ENCODE measurements at regions not wholly inside any gene's neighbourhood (a gene's known extent, or its start where the extent isn't known, plus 50 kb on each side); places are given as distances from the start of the nearest gene placed in this dataset.
"Not testable (repeated sequence)": the region's sequence is repeated elsewhere in the genome, so short reads cannot be mapped to it uniquely, and the experiment has no call there.

DNA sequence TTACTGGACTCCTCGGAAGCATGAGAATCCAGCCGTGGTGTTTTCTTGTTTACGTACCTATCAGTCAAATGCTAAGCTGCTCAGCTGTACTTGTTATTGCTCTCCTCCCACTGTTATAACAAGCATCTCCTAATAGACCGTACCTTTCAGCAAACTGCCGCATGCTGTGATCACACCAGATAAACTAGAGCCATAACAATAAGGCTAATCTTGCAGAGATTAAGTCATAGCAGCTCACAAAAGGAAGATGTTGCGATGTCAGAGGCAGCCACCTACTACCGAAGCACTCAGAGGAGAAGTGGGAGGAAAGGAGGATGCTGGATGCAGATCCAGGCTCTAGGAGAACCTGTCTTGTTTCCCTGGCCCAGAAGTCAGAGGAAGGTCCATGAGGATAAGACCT is 196.0 kb downstream of the GALC start:
- Mint-ChIP-seq H3K9me3 (ENCODE audit: low read depth) (no peaks in the 10 kb centered on the region), H3K36me3 (no peaks in the 10 kb centered on the region), H3K27me3 (peaks cover 9% of the 10 kb centered on the region), H3K4me3 (no peak overlapping the region), H3K27ac (no peak overlapping the region), H3K4me1 (ENCODE audit: low read depth) (no peaks in the 10 kb centered on the region)

DNA sequence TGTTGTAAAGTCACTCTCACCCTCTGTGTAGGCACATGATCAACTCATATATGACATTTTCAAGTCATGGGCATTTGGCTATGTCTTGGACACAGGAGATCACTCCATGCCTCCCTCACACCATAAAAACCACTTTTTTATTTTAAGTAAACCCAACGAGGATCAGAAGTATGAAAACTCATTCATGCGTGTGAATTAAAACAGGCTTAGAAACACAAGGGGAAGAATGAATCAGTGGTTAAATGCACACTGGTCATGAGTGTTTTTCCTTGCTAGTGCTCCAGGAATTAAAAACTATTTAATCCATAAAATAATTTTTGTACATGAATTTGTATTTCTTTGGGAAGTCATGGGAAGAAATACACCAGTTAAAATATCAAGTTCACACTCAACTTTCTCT is 198.4 kb downstream of the GALC start:
- Mint-ChIP-seq H3K9me3 (ENCODE audit: low read depth) (no peaks in the 10 kb centered on the region), H3K4me1 (ENCODE audit: low read depth) (no peaks in the 10 kb centered on the region), H3K36me3 (no peaks in the 10 kb centered on the region)

DNA sequence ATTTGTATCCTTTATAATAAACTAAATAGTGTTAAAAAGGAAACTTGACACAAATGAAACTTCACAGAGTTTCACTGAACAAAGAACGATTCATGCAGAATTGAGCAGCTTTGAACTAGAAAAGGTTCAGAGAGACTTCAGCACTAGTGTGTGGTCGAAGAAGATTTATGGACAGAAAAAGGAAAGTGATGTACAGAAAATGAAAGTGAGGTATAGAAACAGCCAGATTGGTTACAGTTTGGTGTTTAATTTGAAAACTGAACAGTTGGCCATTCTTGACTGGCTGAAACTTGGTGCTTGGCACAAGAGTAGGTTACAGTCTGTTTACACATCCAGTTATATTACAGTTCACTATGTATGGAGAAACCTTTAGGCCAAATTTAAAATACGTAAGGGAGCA is 207.1 kb downstream of the GALC start:
- Mint-ChIP-seq H3K4me1 (ENCODE audit: low read depth) (no peaks in the 10 kb centered on the region), H3K9me3 (ENCODE audit: low read depth) (no peaks in the 10 kb centered on the region), H3K27ac (no peak overlapping the region), H3K36me3 (no peaks in the 10 kb centered on the region), H3K27me3 (peaks cover 11% of the 10 kb centered on the region), H3K4me3 (no peak overlapping the region)

More for the DNA sequence above, 198.4 kb downstream of the GALC start:
- H3K27me3 Mint-ChIP-seq: peaks cover 4% of the 10 kb centered on the region
- H3K4me3 Mint-ChIP-seq: no peak overlapping the region
- H3K27ac Mint-ChIP-seq: no peak overlapping the region

DNA sequence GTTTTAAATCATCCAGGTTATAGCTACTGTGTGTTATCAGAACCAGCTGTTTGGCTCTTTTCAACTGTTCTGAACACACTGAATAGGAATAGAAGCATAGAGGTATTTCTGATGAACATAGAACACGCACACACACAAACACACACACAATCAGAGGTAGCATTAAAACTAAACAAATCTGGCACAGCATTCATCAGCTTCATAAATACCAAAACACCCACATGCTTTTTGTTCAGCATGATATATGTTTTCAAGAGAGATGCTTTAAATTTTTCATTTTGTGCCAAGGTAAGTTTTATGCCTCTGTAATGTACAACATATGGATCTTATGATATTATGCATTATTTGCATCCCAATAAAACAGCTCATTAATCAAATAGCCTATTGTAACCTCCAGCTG is 208.6 kb downstream of the GALC start:
- Mint-ChIP-seq H3K36me3 (no peaks in the 10 kb centered on the region), H3K9me3 (ENCODE audit: low read depth) (no peaks in the 10 kb centered on the region), H3K4me1 (ENCODE audit: low read depth) (no peaks in the 10 kb centered on the region), H3K27ac (no peak overlapping the region), H3K27me3 (peaks cover 11% of the 10 kb centered on the region), H3K4me3 (no peak overlapping the region)

DNA sequence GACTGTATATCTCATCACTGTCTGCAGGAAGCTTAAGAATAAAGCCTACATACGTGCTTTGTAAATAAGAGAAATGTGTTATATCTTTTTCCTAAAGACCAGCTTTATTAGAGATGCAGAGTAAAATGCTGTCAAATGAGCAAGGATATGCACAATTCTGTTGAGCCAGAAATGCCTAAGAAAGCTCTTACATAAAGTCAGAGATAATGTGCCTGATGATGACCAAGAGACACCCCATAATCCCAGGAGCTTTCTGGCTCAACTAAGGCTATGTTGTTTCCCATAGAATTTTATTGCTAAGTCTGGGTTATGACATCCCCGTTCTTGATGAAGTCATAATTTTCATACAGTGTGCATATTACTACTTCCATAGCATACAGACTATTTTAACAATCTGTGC is 209.9 kb downstream of the GALC start:
- Mint-ChIP-seq H3K4me3 (no peak overlapping the region), H3K4me1 (ENCODE audit: low read depth) (no peaks in the 10 kb centered on the region), H3K9me3 (ENCODE audit: low read depth) (no peaks in the 10 kb centered on the region), H3K27me3 (peaks cover 11% of the 10 kb centered on the region), H3K27ac (no peak overlapping the region), H3K36me3 (no peaks in the 10 kb centered on the region)

DNA sequence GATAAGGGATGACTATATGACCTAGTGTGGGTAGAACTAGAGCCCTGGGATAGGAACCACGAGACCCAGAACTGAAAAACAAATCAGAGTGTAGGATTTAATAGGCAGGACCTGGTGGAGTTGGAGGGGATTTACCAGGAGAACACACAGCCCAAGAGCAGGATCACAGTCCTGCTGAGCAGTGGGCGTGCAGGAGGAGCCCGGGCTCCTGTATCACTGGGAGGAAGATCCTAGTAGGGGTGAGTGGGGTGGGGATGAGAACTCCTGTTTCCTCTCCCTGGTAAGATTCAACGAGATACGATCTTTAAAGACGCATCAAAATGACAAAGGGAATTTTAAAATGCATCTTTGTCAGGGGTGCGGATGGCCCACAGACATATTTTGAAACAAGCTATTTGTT is 220.1 kb downstream of the GALC start:
- Mint-ChIP-seq H3K9me3 (ENCODE audit: low read depth) (no peaks in the 10 kb centered on the region), H3K27ac (no peak overlapping the region), H3K4me3 (no peak overlapping the region), H3K27me3 (peaks cover 1% of the 10 kb centered on the region), H3K4me1 (ENCODE audit: low read depth) (no peaks in the 10 kb centered on the region), H3K36me3 (no peaks in the 10 kb centered on the region)

DNA sequence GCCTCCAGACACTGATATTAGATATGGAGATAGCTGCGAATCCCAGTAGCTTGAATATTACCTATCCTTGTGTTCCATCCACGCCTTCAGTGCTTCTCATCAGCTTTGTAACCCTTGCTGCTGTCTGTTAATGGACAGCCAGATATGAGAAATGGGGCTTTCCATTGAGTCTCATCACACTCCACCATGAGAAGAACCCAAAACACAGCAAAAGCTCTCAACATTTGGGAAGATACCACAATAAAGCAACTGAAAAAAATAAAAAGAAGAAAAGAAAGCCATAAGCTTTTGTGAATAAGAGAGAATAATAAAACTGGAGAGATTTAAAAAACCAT is 225.4 kb downstream of the GALC start:
- Mint-ChIP-seq H3K27ac (no peak overlapping the region), H3K4me3 (no peak overlapping the region), H3K4me1 (ENCODE audit: low read depth) (no peaks in the 10 kb centered on the region), H3K27me3 (peaks cover 11% of the 10 kb centered on the region), H3K36me3 (no peaks in the 10 kb centered on the region), H3K9me3 (ENCODE audit: low read depth) (peaks cover 13% of the 10 kb centered on the region)

DNA sequence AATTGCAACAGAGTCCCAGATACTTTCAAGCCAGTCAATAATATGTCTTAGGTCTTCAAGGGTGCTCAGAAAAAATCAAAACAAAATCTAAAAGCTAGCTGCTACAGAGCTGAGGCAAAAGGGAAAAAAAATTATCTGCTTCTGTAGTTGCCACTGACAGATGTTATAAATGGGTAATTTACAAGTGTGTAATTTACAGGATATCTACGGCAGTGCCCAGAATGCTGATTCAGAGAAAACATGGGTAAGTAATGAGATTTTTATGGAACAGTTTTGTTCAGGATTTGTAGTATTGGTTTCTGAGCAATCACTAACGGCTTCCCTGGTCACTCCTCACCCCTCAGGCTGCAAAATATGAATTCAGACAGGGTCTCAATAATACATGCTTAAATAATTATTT is 234.1 kb downstream of the GALC start:
- no peak overlapping the region for H3K4me3 Mint-ChIP-seq
- no peaks in the 10 kb centered on the region for H3K36me3 Mint-ChIP-seq
- no peak overlapping the region for H3K27ac Mint-ChIP-seq
- peaks cover 14% of the 10 kb centered on the region for H3K9me3 Mint-ChIP-seq (ENCODE audit: low read depth)
- no peaks in the 10 kb centered on the region for H3K4me1 Mint-ChIP-seq (ENCODE audit: low read depth)
- peaks cover 3% of the 10 kb centered on the region for H3K27me3 Mint-ChIP-seq

DNA sequence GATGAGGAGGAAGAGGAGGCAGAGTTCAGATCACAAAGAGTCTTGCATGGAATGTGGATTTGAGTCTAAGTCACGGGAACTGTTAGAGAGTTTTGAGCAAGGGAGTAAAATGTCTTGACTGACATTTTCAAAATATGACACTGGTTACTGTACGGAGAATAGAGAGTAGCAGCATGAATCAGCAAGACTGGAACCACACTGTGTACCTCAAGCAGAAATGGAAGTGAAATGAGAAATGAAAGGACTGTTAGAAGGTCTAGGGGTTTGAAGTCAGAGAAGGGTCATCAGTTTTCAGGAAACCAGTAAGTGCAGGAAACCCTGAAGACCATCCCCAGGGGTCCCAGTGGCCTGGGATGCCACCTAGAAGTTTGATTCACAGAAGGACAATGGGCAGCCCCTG is 236.3 kb downstream of the GALC start:
- peaks cover 8% of the 10 kb centered on the region for H3K27me3 Mint-ChIP-seq
- H3K27ac Mint-ChIP-seq: no peak overlapping the region

DNA sequence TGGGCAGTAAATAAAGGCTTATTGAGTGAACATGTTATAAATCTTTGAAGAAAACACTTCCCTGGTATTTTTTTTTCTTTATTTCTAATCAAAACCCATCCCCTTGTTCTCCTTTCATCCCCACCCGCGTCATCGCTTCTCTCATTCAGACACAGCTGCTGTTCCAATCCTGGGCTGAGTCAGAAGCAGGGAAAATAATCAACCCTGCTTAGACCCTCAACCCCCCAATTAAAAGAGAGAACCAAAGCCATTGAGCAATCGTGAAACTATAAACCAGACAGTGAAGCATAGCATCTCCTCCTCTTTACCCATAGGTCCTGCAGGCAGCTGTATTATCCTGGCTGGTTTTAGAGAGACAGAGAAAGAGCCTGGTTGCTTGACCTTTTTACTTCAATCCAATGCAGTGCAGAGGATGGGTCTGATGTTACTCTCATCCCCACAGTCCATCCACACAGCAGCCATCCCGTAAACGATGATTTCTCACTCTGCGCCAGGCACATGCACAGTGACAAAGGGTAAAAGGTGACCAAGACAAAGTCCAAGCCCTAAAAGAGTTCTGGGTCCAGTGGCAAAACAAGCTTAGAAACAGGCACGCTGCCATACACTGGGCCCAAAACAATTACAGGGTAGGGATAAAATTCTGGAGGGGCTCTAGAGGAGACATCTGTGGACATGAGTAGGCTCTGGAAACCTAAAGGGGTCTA is 238.3 kb downstream of the GALC start:
- no peaks in the 10 kb centered on the region for H3K36me3 Mint-ChIP-seq
- no peaks in the 10 kb centered on the region for H3K4me1 Mint-ChIP-seq (ENCODE audit: low read depth)
- no peak overlapping the region for H3K27ac Mint-ChIP-seq
- no peak overlapping the region for H3K4me3 Mint-ChIP-seq
- H3K9me3 Mint-ChIP-seq (ENCODE audit: low read depth): no peaks in the 10 kb centered on the region
- peaks cover 14% of the 10 kb centered on the region for H3K27me3 Mint-ChIP-seq

More for the DNA sequence above, 236.3 kb downstream of the GALC start:
- Mint-ChIP-seq H3K36me3 (no peaks in the 10 kb centered on the region), H3K9me3 (ENCODE audit: low read depth) (no peaks in the 10 kb centered on the region), H3K4me3 (no peak overlapping the region), H3K4me1 (ENCODE audit: low read depth) (no peaks in the 10 kb centered on the region)

DNA sequence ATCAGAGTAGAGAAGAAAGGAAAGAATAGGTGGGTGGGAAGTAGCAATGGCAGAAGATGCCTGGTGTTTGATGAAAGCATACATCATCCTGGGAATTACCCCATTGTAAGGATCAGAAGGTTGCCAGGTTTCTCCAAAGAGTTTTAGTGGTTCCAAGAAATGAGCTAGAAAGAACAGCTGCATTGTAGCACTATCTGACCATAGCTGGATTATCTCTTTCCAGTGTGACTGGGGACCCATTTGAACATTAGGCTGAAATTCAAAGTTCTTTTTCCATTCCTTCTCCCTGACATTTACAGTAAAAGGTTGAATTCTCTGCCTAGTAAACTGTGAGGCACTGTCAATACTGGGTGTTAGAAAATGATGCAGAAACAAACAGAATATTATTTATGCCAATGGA is 244.4 kb downstream of the GALC start:
- Mint-ChIP-seq H3K27me3 (peaks cover 16% of the 10 kb centered on the region), H3K9me3 (ENCODE audit: low read depth) (no peaks in the 10 kb centered on the region), H3K36me3 (no peaks in the 10 kb centered on the region), H3K27ac (no peak overlapping the region), H3K4me3 (no peak overlapping the region), H3K4me1 (ENCODE audit: low read depth) (no peaks in the 10 kb centered on the region)

DNA sequence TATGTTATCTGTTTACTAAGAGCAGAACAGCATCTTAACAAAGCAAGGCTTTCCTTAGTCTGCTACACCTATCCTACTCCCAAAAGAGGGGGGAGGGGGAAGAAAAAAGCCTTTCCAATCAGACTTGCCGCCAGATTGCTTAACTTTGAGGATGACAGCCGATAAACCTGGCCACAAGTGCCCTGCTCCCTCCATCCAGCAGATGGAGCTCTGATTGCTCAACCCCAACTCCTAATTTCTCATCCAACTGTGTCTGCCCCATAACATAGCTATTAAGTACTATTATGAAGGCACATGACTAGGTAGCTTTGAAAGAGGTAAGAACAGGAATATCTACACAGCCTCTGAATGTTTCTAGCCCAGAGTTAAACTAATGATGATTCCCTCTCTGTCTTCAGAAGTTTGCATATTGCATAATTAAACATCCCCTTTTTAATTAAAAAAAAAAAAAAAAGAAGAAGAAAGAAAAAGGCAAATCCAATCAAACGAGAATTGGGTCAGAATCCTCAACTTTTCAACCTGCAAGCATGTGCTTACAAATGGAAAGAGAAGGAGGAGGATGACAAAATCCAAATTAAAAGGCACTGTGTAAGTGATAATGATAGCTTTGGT is 247.4 kb downstream of the GALC start:
- Mint-ChIP-seq H3K27ac (no peak overlapping the region), H3K4me3 (no peak overlapping the region), H3K9me3 (ENCODE audit: low read depth) (peaks cover 4% of the 10 kb centered on the region), H3K27me3 (peaks cover 10% of the 10 kb centered on the region), H3K4me1 (ENCODE audit: low read depth) (no peaks in the 10 kb centered on the region), H3K36me3 (no peaks in the 10 kb centered on the region)

DNA sequence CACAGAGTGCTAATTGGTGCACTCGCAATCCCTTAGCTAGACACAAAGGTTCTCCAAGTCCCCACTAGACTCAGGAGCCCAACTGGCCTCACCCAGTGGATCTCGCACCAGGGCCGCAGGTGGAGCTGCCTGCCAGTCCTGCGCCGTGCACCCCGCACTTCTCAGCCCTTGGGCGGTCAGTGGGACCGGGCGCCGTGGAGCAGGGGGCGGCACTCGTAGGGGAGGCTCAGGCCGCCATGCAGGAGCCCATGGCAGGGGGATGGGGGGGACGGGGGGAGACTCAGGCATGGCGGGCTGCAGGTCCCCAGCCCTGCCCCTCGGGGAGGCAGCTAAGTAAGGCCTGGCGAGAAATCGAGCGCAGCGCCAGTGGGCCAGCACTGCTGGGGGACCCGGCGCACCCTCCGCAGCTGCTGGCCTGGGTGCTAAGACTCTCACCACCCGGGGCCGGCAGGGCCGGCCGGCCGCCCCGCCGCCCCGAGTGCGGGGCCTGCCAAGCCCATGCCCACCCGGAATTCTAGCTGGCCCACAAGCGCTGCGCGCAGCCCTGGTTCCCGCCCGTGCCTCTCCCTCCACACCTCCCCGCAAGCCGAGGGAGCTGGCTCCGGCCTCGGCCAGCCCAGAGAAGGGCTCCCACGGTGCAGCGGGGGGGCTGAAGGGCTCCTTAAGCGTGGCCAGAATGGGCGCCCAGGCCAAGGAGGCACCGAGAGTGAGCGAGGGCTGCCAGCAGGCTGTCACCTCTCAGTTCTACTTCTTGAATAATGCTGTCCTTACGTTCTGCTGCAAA is 258.2 kb downstream of the GALC start:
- H3K27ac Mint-ChIP-seq; H3K4me1 Mint-ChIP-seq (ENCODE audit: low read depth); H3K27me3 Mint-ChIP-seq; H3K4me3 Mint-ChIP-seq; H3K9me3 Mint-ChIP-seq (ENCODE audit: low read depth); H3K36me3 Mint-ChIP-seq: not testable (repeated sequence)

DNA sequence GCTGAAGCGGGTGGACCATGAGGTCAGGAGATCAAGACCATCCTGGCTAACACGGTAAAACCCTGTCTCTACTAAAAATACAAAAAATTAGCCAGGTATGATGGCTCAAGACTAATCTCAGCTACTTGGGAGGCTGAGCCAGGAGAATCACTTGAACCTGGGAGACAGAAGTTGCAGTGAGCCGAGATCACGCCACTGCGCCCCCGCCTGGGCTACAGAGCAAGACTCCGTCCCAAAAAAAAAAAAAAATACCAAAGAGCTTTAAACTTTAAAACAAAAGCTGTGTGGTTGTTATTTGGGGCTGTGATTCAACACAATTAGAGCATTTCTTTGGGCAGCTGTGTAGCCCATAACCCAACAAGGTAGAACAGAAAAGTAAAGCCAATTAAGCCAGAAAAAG is 259.9 kb downstream of the GALC start:
- H3K36me3 Mint-ChIP-seq; H3K27ac Mint-ChIP-seq; H3K4me1 Mint-ChIP-seq (ENCODE audit: low read depth); H3K4me3 Mint-ChIP-seq; H3K27me3 Mint-ChIP-seq; H3K9me3 Mint-ChIP-seq (ENCODE audit: low read depth): not testable (repeated sequence)

DNA sequence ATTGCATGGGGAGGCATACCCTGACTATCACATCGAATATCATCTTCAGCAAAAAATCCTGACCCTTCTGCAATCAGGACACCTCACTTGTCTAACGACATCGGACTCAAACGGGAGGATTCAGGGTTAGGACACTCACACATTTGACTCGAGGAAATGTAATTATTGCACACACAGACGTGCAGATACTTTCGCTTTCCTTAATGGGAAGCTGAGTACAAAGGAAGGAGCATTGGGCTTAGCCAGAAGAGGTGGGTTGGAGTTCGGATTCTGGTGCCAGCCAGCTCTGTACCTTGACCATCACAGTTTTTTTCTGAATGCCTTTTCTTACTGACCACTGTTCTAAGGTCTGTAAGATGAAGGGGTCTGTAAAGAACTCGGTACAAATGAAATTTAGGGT is 260.4 kb downstream of the GALC start:
- H3K27ac Mint-ChIP-seq: no peak overlapping the region
- no peak overlapping the region for H3K4me3 Mint-ChIP-seq
- H3K9me3 Mint-ChIP-seq (ENCODE audit: low read depth): no peaks in the 10 kb centered on the region
- H3K27me3 Mint-ChIP-seq: peaks cover 1% of the 10 kb centered on the region
- H3K4me1 Mint-ChIP-seq (ENCODE audit: low read depth): no peaks in the 10 kb centered on the region
- no peaks in the 10 kb centered on the region for H3K36me3 Mint-ChIP-seq
